GM12872 (cell line): ENCODE measurements at regions not wholly inside any gene's neighbourhood (a gene's known extent, or its start where the extent isn't known, plus 50 kb on each side); places are given as distances from the start of the nearest gene placed in this dataset.

ENCODE experiments used
- CTCF ChIP-seq: IDR thresholded peaks from 3 replicates; pipeline ENCODE4 v1.5.1; 2011; ENCODE audit warnings: low read depth, mild to moderate bottlenecking, low read length, moderate library complexity; ENCODE audit not compliant: insufficient read depth

DNA sequence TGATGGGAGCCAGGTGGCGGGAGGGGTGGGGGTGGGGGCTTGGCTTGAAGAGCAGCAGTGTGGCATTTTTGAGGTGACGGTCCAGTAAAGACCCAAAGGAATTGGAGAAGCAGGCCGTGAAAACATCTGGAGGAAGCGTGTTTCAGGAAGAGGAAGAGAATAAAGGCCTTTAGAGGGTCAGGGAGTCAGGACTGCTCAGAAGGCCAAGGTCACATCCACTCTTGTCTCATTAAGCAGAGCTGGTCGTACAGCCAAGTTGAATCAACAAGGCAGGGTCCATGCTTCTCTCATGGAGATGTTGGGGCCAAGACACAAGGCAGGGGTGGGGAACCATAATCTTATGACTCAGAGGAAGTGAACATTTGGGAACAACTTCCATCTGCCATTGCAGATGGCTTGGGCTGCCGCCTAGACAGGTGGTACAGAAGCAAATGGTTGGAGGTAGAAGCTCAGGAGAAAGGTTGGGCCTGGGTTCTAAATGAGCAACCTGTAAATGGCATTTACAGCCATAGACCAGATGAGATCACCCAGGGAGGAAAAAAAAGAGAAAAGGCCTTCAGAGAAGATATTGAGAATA, 179.6 kb downstream of the TTLL2 start:
- TF ChIP-seq CTCF, result no peak

GRCh38 chr6:167505199-167505598, 180.3 kb downstream of the TTLL2 start:
- TF ChIP-seq CTCF, result no peak

DNA sequence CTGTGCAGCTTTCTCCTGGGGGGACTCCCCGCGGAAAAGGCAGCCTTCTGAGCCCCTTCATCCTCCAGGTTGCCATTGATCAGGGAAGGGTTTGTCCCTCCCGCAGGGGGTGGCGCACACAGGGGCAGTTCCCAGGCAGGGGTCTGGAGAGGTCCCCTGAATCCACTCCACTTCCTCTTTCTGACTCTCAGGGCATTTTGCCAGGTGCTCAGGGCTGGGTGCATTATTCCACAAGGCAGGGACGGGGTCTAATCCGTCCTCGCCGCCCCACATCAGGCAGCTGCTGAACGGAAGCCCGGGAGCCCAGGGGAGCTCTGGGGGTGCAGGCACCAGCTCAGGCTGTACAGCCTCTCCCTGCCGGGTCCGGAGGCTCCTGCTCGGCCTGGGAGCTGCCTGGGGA, 180.9 kb downstream of the TTLL2 start:
- no peak for TF ChIP-seq CTCF

- TF ChIP-seq CTCF, result no peak
Observed at GRCh38 chr6:167506443-167507301, 181.8 kb downstream of the TTLL2 start.

DNA sequence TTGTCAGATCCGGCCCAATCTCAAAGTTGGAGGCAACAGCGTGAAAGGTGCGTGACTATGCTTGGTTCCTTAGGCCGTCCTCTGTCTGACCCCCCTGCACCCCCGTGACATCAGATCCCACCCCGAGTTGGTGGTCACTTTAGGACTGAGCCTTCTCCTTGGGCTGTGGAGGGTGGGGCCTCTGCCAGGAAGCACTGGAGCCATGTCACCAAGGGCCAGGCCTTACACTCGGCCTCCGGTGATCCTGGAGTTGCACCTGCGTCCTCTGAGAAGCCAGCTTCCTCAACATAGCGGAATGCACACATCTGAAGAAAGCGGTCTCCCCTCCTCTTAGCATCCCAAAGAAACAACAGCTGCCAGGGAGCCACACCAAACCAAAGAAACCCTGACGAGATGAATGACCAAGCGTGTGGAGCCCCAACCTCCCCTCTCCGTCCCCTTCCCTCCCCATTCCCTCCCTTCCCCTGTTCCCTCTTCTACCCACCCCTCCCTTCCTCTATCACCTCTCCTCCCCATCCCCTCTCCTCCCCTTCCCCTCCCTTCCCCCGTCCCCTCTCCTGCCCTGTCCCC, 182.6 kb downstream of the TTLL2 start:
- TF ChIP-seq CTCF, result no peak

DNA sequence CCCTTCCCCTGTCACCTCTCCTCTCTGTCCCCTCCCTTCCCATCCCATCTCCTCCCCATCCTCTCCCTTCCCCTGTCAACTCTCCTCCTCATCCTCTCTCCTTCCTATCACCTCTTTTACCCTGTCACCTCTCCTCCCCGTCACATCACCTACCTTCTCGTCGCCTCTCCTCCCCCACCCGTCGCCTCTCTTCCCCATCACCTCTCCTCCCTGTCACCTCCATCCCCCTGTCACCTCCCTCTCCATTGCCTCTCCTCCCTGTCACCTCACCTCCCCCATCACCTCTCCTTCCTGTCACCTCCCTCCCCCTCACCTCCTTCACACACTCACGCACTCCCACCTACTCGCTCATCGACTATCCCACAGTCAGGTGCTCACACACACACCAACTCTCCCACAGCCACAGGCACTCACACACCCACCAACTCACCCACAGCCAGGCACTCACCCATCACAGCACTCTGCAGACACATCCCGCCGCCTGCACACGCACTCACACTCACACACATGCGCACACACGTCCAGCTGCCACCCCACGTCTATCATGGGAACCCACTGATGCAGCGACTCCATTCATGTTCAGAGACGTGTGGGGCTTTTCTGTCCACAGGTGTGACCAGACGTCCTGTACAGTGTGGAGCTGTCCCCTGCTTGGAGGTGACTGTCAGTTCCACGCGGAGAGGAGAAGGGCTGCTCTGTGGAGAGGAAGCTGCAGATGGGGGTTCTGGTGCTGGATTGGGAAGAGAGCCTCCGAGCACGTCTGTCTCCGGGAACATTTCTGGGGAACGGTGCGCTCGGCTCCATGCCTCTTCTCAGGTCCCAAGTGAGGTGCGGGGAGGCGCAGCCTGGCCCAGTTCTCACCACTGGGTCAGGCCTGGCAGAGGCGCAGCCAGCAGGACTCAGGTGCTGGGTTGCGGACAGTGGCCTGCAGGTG, 184.3 kb downstream of the TTLL2 start:
- TF ChIP-seq CTCF, result no peak

DNA sequence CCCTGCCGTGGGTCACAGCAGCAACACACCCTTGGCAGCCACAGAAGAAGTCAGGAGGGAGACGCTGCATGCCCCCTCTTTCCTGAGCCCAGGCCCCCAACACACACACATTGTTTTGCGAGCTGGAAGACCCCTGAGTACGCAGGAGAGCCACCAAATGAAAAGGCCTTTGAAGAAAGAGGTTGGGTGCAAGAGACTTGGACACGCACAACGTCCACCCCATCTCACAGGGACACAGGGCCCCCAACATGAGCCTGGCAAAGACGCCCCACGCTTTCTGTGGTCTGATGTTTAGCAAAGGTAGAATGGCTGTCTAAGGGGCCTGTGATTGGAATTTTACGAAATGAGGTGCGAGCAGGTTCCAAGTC, 185.0 kb downstream of the TTLL2 start:
- TF ChIP-seq CTCF, result no peak
